Activated gamma-delta T cell treated with Interleukin-2 at 50 U/mL for 16 hours (primary cell): ENCODE measurements at regions not wholly inside any gene's neighbourhood (a gene's known extent, or its start where the extent isn't known, plus 50 kb on each side); places are given as distances from the start of the nearest gene placed in this dataset.

Experiments used
- DNase-seq: peaks from one replicate; pipeline ENCODE4 v3.0.0-alpha.2; 2020

DNA sequence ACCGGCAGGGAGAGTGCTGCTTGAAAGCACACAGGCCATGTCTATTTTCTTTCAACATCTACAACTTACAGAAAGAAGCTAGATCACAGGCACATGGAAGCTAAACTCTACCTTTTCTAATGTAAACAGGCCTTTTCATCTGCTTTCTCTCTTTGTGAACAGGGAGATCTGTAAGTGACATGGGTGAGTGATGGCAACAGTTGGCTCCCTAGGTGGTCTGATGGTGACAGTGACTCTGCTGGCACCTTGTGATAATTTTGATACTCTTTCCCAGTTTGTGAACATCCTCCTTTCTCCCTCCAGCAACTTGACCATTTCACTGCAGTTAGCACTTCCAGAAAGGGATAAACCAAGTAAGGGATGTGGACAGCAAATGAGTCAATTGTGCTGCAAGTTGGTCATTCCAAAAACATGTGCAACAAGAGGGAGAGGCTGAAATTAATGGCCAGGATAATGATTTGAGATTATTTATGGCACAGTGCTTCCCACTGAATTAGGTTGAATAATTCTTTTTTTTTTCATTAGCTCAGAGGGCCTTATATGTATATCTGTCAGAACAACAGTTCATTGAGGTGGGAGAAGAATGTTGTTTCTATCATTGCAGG, 89.5 kb downstream of the XCL2 start:
- no peak for DNase-seq

DNA sequence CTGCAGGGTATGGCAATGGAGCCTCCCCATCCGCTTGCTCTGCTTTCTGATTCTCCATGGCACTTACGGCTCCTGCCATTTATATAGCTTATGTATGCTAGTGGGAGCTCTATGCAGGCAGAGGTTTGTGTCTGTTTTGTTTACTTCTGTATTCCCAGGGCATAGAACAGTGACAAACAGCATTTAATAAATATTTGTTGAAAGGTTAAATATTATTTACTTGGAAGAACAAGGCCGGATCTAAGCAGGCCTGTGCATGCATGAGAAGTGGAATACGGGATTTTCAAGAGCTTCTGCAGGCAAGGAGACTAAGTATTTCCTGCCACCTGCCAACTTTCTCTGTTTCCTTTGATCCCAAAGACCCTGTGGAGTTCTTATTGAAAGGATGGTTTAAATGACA, 90.7 kb downstream of the XCL2 start:
- no peak for DNase-seq

DNA sequence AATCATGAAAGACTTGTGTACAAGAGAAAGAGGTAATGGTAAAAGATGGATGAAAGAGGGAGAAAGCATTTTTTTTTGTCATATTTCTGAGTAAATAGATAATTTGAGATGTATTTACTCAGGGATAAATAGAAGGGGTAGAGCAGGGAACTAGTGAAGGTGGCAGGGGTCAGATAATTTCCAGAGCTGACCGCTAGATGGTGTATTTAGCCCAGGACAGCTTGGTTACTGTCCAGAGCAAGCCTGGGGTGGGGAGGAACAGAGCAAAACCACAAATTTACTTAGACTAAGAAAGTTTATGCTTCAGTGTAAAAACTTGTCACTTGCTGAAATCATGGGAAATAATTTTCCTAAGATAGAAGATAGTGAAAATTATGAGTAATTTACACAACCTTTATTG, 91.5 kb downstream of the XCL2 start:
- no peak for DNase-seq

DNA sequence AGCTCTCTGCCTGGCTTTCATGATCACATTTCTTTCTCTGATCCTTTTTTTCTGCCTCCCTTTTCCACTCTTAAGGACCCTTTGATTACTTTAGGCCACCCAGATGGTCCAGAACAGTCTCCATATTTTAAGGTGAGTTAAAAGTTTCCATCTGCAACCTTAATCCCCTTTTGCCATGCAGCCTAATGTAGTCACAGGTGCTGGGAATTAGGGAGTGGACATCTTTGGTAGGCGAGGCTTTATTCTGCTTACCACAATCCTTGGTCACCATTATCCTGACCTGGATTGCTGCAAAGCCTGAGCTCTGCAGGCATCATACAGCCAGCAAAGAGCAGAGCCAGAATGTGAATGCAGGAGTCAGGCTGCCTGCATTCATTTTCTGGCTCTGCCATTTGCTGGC, 95.9 kb downstream of the XCL2 start:
- no peak for DNase-seq

DNA sequence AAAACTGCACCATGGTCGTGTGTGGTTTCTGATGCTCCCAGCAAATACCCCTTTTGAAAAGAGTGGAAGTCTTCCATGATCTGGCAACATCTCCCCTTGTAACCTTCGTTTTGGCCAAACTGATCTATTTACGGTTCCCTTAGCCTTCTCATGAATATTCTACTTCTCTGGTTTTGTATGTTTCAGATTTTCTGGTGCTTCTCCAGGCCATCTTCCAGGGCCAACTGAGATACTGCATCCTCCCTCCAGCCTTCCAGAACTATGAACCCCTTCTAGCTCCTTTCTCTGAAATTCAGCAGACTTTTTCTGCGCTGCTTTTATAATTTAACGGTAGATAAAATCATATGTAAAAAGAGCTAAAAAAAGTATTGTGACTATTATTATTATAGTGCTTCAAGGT, 97.7 kb downstream of the XCL2 start:
- no peak for DNase-seq

DNA sequence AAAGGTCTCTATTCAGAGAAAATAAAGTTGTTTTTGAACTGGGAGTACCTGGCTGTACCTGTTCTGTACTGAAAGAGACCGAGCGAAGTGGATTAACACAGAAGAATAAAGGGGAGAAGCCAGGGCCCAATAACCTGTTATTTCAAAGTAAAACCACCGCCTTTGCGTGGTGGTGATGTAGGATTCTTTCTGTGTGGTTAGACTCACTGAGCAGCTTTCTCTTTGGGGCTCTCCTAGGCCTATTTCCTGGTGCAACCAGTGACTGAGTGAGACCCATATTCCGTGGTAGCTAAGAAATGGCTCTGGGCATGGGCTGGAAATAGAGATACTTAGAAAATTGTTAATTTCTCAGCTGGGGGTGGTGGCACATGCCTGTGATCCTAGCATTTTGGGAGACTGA, 99.9 kb downstream of the XCL2 start:
- DNase-seq, result peak; percentile 17

DNA sequence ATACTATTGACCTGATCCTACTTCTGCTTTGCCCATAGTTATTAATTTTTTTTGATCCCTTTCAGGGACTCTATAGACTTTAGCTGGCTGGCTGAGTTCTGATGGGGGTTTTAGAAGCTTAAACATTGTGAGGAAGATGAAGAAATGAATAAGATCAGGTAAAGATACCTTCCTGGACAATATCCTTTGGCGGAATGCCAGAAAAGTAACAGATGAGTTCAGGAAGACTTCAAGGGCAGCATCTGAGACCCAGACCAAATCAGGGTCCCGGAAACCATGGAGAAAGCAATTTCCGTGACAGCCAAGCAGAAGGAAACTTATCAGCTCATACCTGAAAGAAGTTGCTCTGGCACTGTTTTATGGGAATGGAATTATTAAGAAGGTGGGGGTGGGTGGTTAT, 100.4 kb downstream of the XCL2 start:
- no peak for DNase-seq

DNA sequence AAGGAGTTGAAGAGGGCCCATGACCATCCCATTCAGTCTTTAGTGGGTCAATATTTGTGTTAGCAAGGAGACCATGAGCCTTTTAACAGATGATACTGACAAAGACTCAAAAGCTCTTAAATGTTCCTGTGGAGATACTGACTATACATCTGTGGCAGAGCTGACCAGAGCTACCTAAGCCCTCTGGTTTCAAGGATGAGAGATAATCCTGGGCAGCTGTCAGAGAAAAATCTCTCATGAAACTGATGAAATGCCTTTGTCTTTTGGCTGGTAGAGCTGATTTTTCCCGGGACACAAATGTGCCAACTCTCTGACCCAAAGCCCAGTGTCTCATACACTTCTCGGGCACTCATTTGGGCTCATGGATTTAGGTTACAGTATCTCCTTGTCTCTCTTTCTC, 100.9 kb downstream of the XCL2 start:
- no peak for DNase-seq

DNA sequence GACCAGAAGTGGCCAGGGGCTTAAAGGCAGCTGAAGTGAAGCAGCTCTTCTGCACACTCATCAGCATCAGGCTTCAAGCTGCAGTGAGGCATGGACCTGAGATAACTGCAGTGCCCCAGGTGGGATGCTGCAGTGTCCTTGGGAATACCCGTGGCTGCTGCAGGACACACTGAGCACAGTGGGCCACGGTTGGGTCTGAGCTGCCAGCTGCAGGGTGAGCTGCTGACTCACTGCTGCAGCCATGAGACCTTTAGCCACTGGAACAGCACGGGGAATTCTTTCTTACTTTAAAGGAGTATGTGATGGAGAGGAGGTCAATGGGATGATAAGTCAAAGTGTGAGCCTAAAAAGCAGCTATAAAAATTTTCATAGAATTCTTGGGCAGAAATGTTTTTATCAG, 102.1 kb downstream of the XCL2 start:
- no peak for DNase-seq

DNA sequence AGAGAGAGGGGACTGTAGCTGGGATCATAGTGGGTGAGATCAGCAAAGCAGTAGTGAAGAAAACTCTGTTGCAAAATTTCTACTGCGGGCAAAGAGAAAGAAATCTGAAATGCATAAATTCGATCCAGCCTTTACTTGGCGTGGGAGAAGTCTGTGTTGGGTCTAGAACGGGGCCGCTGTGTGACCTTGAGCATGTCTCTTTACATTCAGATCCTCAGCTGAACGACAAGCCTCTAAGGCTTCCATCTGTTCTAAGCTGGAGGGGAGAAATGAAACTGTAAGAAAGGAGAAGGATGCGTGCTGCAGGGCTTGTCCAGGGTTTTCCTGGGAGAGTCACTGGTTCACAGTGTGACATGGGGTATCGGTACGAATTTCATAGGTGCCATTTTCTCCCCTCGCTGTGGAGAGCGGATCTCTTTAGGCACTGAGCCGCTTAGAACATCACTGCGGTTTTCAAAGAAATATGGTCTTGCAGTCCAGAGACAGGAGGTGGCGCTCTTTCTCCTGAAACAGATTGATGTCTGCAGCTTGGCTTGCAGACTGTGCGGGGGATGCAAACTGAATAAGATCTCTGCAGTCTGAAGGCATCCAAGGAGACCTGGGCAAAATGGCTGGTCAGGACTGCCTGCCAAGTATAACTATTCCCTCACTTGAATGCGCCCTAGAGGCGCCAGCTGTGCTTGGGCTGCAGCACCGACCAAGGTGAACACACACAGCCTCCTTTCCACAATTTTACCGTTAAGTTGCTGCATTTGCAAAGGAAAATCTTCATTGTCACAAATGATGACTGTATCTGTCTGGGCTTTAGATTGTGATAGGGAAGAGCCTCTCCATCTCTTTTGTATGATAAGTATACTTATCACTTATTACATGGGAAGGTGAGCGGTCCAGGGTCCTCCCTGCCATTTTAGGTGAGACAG, 104.1 kb downstream of the XCL2 start:
- peak; percentile 87 for DNase-seq

DNA sequence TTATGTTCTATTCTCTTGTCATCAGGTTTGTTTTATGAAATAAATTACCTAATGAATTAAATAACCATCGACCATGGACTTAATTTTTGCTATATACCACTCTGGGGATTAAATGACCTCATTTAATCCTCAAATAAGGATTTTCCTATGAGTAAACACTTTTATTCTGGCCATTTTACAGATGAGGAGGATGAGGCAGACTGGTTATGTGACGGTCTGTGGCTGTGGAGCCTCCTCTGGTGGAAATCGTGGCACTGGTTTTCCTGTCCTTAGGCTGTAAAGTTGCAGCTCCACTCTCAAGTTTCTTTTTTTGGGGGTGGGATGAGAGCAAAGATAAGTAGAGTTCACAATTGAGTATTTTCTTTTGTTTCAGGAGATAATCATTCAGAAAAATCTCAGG, 105.2 kb downstream of the XCL2 start:
- DNase-seq, result no peak

DNA sequence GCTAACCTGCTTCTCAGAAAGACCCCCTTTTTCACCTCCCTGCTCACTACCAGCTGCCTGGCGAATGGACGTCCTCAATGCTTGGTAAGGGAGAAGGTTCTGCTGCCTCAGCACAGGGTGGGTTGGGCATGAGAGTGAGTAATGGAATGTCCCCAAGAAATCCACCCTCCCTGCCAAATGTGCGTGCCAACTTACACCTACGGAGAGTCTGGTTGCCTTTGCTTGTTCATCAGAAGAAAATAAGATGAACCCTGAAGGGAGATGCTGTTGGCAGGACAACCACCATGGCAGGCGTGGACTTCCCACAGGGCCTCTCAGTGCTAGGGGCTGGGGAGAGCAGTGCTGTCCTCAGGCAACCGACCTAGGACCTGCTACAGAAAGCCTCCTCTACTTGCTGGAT, 106.0 kb downstream of the XCL2 start:
- DNase-seq, result no peak

DNA sequence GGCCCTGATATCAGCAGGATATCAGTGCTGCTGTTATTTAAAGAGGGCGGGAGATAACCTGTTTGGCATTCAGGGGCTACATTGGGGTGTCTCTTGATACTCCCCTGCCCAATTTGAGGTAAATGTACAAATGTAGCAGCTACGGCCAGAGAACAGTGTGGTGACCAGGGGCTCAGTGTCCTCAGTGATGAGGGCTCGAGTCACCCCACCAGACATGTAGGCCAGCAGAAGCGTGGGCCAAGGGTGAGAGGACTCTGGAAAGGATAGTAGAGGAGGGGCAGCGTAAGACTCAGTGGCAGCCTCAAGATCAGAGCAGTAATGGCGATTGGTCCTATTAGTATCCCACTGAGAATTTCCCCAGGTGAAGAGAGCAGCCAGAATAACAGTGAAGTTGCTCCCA, 108.4 kb downstream of the XCL2 start:
- DNase-seq, result no peak

DNA sequence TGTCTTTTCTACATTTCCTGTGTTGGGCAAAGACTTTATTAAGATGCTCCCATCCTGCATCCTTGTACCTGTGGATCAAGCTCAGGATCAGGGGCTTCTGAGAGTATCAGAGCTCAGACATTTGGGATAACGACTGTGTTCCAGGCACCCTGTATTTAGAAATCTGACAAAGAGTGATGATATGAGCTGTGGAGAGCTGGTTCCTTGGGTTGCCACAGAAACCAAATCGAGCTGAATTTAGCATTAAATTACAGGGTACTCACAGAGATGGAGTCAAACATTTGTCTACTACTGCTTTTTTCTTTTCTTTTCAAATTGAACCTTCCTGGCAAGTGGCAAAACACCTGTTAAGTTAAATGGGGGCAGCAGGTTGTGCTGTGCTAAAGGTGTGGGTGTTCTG, 110.6 kb downstream of the XCL2 start:
- no peak for DNase-seq

DNA sequence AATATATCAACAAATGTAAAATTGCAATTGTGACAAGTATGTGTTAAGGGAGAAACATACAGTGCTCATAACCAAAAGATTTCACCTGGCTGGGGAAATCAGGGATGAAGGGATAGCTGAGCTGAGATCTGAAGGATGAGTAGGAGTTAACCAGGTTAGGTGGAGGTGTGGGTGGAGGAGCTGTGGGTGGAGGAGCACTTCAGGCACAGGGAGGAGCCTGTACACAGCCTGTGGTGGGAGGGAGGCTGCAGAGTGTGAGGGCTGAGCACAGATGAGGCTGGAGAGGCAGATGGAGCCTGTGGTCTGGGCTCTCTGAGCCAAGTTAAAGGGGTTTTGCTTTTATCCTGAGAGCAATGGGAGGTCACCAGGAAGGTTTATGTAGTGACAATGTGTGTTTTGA, 111.9 kb downstream of the XCL2 start:
- DNase-seq, result no peak

DNA sequence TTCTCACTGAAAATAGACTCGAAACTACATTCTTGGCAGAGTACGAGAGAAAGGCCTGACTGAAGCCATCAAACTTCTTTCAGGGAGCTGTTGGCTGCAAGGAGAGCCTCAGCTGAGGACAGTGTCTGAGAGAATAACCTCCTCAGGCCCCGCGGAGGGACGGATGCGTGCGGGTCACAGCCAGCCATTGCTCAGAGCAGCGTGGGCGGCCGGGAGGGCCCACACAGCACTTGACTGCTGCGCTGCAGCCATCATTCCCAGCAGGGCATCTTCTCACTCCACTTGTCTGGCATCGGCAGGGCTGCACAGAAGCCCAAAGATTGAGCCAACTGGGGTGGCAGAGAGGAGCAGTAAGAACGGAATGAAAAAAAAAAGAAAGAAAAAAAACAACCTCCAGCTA, 113.5 kb downstream of the XCL2 start:
- DNase-seq, result no peak

DNA sequence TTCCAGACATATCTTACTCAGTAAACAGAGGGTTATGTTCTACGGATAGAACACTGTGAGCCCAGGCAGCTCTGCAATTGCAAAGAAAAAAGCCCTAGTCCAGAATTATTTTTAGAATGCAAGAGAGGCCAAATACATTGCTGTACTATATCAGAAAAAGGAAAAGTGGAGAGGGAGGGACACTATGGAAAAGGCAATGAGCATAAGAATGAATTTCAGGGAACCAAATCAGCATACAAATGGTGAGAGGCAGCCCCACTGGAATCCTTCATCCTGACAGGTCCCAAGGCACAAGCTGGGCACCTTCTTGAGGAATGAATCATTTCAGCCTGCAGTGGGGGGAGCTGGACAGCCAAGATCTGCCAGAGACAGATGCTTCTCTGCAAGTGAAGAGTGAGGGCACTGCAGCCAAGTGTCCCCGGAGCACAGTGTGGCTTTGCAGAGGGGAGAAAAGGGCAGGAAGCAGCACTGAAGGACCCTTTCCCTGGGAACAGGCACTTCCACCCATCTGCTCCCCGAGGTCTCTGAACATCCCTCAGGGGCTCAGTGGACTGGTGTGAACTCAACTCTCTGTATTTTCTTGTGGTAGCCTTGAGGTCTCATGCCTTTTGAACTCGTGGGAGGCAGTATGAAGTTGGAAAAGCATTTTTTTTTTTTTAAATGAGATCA, 115.6 kb downstream of the XCL2 start:
- DNase-seq, result no peak

DNA sequence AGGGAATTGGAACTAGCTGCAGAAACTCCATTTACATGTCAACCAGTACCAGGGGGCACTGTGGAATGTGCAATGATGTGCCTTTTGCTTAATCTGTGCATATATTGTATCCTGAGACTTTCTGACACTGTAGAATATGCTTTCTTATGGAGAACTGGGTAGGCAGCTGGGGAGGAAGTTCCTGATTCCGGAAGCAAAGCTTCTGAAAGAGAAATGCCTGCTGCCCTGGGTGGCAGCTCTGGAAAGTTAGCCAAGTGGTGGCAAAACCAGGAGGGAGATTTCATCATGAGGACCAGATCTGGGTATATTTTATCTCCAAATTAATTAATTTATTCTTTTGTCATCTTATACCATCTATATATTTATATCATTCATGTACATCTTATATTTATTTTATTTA, 116.7 kb downstream of the XCL2 start:
- DNase-seq, result no peak

DNA sequence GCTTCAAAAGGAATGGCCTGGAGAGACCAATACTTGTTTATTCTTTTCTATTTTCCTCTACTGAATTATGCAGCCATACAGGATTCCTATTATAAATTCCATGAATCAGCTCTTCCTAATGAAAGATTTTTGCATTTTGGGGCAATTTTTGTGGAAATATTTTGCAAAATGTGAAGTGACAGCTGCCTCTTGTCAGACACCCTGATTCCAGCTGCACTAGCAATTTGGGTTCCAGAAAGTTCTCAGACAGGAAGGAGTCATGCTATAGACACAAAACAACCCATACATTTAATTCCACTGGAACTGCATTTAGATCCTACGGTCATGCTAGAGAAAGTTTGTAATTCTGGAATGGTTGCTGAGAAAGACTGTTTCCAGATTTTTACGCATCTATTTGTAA, 119.5 kb downstream of the XCL2 start:
- DNase-seq, result no peak

DNA sequence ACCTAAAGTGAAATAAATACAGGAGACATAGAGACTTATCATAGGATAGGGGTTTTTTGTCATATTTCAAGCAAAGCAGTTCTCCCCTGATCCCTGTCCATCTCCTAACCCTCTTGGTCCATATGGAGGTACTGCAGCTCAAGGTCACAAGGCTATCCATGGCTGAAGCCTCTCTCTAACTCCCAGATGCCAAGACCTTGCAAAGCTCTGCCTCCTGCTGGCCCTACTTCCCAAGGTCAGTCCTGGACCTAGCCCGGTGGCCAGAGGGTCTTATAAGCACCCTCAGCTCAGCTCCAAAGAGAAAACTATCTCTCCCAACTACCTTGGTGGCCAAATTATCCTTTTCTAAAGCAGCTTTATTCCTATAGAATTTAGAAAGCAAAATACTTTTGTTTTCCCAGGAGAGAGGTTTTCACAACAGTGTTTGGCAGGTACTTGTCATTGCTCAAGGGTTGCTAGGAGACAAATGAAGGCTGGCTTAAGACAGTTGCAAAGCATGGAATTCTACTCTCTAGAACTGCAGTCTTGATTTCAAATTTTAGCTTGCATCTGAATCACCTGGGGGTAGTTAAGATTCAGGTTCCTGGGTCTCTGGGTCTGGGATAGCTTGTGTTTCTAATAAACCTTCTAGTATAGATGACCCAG, 121.5 kb downstream of the XCL2 start:
- no peak for DNase-seq

DNA sequence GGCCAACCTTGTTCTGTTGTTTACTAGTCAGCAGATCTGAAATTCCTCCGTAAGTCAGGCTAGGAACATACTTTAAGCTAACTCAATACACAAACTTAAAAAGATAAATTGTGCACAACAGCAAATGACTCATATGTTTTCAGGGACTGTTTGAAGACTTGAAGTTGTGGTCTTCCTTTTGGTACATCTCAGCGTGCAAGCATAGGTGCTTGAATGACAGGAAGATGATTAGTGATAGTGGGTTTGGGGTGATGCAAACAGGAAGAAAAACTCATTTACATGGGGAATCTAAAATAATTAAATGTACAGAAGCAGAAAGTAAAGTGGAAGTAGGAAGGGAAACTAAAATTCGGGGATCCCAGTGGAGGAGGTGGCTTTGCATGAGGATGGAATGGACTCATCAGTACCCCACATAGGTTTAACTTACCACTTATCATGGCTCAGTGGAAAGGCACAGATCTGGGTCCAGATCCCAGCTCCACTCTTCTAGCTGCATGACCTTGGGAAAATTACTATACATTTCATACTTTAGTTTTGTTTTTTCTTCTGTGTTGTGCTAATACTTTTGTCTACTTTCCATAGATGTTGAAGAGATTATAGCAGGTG, 122.3 kb downstream of the XCL2 start:
- DNase-seq, result peak; percentile 24

DNA sequence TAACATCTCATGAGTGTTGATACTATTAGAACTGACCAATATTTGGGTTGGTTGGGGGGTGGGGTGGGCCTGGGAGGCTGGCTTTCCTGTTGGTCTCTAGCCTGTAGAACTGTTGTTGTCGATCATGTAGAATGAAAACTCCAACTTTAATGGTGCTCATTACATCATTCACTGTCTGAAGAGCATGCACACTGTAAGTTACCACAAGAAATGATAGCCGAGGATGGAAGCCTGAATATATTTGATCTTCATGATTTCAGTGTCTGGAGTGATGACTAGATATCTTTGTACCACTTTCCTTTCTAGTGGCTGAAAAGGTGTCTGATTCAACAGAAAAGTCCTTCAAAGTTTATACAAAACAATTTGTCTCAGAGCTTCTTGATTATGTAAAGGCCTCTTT, 123.6 kb downstream of the XCL2 start:
- no peak for DNase-seq

DNA sequence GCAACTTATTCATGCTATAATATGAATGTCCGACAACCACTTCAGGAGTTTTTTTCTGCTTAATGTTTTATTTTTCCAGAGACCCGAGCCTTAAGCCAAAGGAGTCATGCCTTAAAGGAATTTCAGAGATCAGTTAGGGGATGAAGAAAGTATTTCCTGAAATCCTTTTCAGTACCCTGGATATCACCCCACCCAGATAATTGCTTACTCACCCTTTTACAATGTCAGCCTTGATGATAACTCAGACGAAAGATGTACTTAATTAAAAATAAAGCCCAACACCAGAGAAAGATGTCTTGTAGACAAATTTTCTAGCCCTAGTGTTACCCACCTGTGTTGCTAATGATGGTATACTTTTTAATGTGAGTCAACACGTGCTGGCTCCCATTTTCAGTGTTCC, 124.1 kb downstream of the XCL2 start:
- no peak for DNase-seq
